OCI-LY3 (cell line): ENCODE measurements at regions not wholly inside any gene's neighbourhood (a gene's known extent, or its start where the extent isn't known, plus 50 kb on each side); places are given as distances from the start of the nearest gene placed in this dataset.

Experiments
- H2AFZ ChIP-seq: fragments of 200-600, 300-600 bp; shearing (Covaris generic); 2 replicates; pipeline ENCODE4 v1.6.0; 2014; ENCODE audit warnings: antibody characterized with exemption, low read depth, low read length
- H3K27ac ChIP-seq: fragments of 200-600, 300-600 bp; sonication (generic); 2 replicates; pipeline ENCODE4 v1.5.1; 2014; ENCODE audit warnings: mild to moderate bottlenecking, low read length, moderate library complexity, mixed read lengths
- H3K27me3 ChIP-seq: fragments of 200-600, 300-600 bp; sonication (generic); 2 replicates; pipeline ENCODE4 v1.6.1; 2014; ENCODE audit warnings: low read depth, low read length, mixed read lengths
- H3K36me3 ChIP-seq: fragments of 200-600, 300-600 bp; sonication (generic); replicated peaks from 2 replicates; pipeline ENCODE3; 2014; ENCODE audit warnings: low read depth, low read length, mixed read lengths
- H3K4me1 ChIP-seq: fragments of 300-600, 200-600 bp; sonication (generic); 2 replicates; pipeline ENCODE4 v1.6.1; 2014; ENCODE audit warnings: low read length, mixed read lengths
- H3K4me2 ChIP-seq: fragments of 200-600, 300-600 bp; sonication (generic); 2 replicates; pipeline ENCODE4 v1.6.1; 2014; ENCODE audit warnings: low read length, mixed read lengths
- H3K4me3 ChIP-seq: fragments of 300-600, 200-600 bp; sonication (generic); 2 replicates; pipeline ENCODE4 v1.5.1; 2014; ENCODE audit warnings: antibody characterized with exemption, mild to moderate bottlenecking, low read length, moderate library complexity
- H3K79me2 ChIP-seq: fragments of 300-600, 200-600 bp; shearing (Covaris generic); 2 replicates; pipeline ENCODE4 v1.6.1; 2014; ENCODE audit warnings: mild to moderate bottlenecking, low read length, mixed read lengths
- H3K9ac ChIP-seq: fragments of 300-600, 200-600 bp; shearing (Covaris generic); 2 replicates; pipeline ENCODE4 v1.6.0; 2014; ENCODE audit warnings: mild to moderate bottlenecking, low read length, moderate library complexity
- H3K9me3 ChIP-seq: fragments of 200-600, 300-600 bp; shearing (Covaris generic); 2 replicates; pipeline ENCODE4 v1.6.1; 2014; ENCODE audit warnings: low read length, mixed read lengths; ENCODE audit not compliant: insufficient read depth
- H4K20me1 ChIP-seq: fragments of 200-600, 300-600 bp; sonication (generic); 2 replicates; pipeline ENCODE4 v1.6.1; 2016; ENCODE audit warnings: low read length, mixed read lengths; ENCODE audit not compliant: insufficient read depth
- EZH2phosphoT487 ChIP-seq: fragments of 200-600 bp; shearing (Covaris generic); IDR thresholded peaks from 2 replicates; pipeline ENCODE4 v1.6.1; 2018; ENCODE audit warnings: antibody characterized with exemption, mixed run types, low read depth
- TF ChIP-seq, protein P1 (sequence below): fragments of 200-600, 300-600 bp; sonication (generic); IDR thresholded peaks from 2 replicates; pipeline ENCODE4 v1.5.1; 2014; ENCODE audit warnings: antibody characterized with exemption, low read length, low read depth

DNA sequence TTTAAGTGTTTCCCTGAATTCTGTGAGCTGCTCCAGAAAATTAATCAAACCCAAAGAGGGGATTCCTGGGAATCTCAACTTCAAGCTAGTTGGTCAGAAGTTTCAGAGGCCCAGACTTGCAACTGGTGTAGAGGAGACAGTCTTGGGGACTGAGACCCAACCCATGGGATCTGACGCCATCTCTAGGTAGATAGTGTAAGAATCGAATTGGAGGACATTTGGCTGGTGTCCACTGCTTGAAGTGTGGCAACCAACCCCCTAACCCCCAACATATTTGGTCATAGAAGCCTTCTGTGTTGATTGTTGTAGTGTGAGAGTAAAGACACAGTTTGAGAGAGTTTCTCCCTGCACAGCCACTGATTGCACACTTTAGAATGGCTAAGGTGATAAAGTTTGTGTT is 103.5 kb upstream of the CARMIL1 start:
- H3K9me3 ChIP-seq = no peaks in the 10 kb centered on the region
- H3K4me2 ChIP-seq = no peak overlapping the region
- H4K20me1 ChIP-seq = no peaks in the 10 kb centered on the region
- H3K9ac ChIP-seq = no peak overlapping the region
- no peaks in the 10 kb centered on the region for H3K36me3 ChIP-seq
- H3K4me1 ChIP-seq = no peaks in the 10 kb centered on the region
- no peaks in the 10 kb centered on the region for H3K79me2 ChIP-seq
- TF ChIP-seq, protein P1, sequence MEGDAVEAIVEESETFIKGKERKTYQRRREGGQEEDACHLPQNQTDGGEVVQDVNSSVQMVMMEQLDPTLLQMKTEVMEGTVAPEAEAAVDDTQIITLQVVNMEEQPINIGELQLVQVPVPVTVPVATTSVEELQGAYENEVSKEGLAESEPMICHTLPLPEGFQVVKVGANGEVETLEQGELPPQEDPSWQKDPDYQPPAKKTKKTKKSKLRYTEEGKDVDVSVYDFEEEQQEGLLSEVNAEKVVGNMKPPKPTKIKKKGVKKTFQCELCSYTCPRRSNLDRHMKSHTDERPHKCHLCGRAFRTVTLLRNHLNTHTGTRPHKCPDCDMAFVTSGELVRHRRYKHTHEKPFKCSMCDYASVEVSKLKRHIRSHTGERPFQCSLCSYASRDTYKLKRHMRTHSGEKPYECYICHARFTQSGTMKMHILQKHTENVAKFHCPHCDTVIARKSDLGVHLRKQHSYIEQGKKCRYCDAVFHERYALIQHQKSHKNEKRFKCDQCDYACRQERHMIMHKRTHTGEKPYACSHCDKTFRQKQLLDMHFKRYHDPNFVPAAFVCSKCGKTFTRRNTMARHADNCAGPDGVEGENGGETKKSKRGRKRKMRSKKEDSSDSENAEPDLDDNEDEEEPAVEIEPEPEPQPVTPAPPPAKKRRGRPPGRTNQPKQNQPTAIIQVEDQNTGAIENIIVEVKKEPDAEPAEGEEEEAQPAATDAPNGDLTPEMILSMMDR = 0 out of 2 replicates have a peak, but pooled peaks have one; percentile 15
- TF ChIP-seq EZH2phosphoT487 = no peak
- no peak overlapping the region for H2AFZ ChIP-seq
- no peak overlapping the region for H3K27ac ChIP-seq
- H3K4me3 ChIP-seq = no peak overlapping the region
- peaks cover 13% of the 10 kb centered on the region; the same call in 1 of the 2 replicates for H3K27me3 ChIP-seq

DNA sequence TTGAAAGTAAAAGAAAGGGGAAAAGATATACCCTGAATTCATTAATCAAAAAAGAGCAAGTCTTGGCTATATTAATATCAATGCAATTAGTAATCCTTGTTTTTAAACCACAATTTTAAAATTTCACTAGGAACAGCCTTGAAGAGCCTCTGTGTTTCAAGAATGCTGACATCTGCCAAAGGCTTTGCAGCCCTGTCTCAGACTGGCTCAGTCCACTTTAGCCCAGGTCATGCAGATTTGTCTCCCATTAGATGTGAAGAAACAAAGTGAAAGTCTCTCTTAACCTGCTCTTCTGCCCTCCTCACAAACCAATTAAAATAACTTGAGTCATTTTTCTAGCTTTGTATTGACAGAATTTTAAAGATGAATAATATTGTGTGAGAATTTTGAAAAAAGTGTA is 102.7 kb upstream of the CARMIL1 start:
- no peaks in the 10 kb centered on the region for H3K79me2 ChIP-seq
- no peak for TF ChIP-seq EZH2phosphoT487
- no peak overlapping the region for H3K4me2 ChIP-seq
- H3K27ac ChIP-seq = no peak overlapping the region
- no peak overlapping the region for H3K9ac ChIP-seq
- H3K36me3 ChIP-seq = no peaks in the 10 kb centered on the region
- no peak overlapping the region for H2AFZ ChIP-seq
- no peak overlapping the region for H3K4me3 ChIP-seq
- H4K20me1 ChIP-seq = no peaks in the 10 kb centered on the region
- no peaks in the 10 kb centered on the region for H3K4me1 ChIP-seq
- H3K27me3 ChIP-seq = peaks cover 13% of the 10 kb centered on the region; the same call in 1 of the 2 replicates
- H3K9me3 ChIP-seq = no peaks in the 10 kb centered on the region

GRCh38 chr6:25177500-25178028 is 101.6 kb upstream of the CARMIL1 start:
- Histone ChIP-seq H3K4me1 (no peaks in the 10 kb centered on the region), H3K27ac (no peak overlapping the region)

DNA sequence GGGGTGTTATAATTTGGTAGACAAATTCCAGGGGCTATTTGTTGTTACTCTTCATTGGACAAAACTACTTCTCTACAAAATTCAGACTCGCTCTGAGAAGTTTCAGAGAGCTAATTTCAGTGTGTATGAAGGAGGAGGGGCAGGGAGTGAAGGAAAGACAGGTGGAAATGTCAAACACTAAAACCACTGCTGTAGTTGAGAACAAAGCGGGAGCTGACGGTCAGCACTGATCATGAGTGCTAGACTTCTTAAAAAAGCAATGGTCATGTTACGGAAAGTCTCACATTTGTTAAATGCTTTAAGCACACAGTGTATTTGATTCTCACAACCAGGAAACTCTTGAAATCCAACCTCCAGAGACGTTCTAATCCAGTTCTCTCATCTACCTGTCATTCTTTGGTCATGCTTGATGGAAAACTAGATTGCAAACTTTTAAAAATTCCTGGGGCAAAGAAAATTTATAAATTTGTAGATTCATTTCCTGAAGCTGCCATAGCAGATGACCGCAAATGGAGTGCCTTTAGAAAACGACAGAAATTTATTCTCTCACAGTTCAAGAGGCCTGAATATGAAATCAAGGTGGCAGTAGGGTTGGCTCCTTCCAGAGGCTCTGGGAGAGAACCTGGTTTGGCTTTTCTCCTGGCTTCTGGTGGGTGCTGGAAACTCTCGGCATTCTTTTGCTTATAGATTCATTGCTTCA is 100.7 kb upstream of the CARMIL1 start:
- H3K9me3 ChIP-seq = no peaks in the 10 kb centered on the region
- H3K27me3 ChIP-seq = peaks cover 13% of the 10 kb centered on the region; the same call in 1 of the 2 replicates
- H3K79me2 ChIP-seq = no peaks in the 10 kb centered on the region
- no peak overlapping the region for H3K4me2 ChIP-seq
- H3K9ac ChIP-seq = no peak overlapping the region
- H4K20me1 ChIP-seq = no peaks in the 10 kb centered on the region
- H3K4me3 ChIP-seq = no peak overlapping the region
- H3K4me1 ChIP-seq = no peaks in the 10 kb centered on the region
- H2AFZ ChIP-seq = no peak overlapping the region
- TF ChIP-seq, protein P1 = no peak
- no peak for TF ChIP-seq EZH2phosphoT487
- H3K27ac ChIP-seq = no peak overlapping the region
- H3K36me3 ChIP-seq = no peaks in the 10 kb centered on the region

More at GRCh38 chr6:25177500-25178028, 101.6 kb upstream of the CARMIL1 start:
- Histone ChIP-seq H3K79me2 (no peaks in the 10 kb centered on the region), H3K9ac (no peak overlapping the region), H3K4me3 (no peak overlapping the region), H3K4me2 (no peak overlapping the region), H2AFZ (no peak overlapping the region), H3K9me3 (no peaks in the 10 kb centered on the region), H4K20me1 (no peaks in the 10 kb centered on the region), H3K36me3 (no peaks in the 10 kb centered on the region), H3K27me3 (peaks cover 13% of the 10 kb centered on the region; the same call in 1 of the 2 replicates)
- TF ChIP-seq, protein P1 = no peak
- no peak for TF ChIP-seq EZH2phosphoT487
